B cell (primary cell): ENCODE measurements at regions not wholly inside any gene's neighbourhood (a gene's known extent, or its start where the extent isn't known, plus 50 kb on each side); places are given as distances from the start of the nearest gene placed in this dataset.

Experiments used
- CTCF ChIP-seq: fragments of 200-600 bp; IDR thresholded peaks from one replicate; pipeline ENCODE4 v1.8.0; 2022; ENCODE audit warnings: antibody characterized with exemption, mild to moderate bottlenecking
- EZH2 ChIP-seq: IDR thresholded peaks from 2 replicates; pipeline ENCODE4 v1.6.1; 2012; ENCODE audit warnings: borderline replicate concordance, low read depth, mild to moderate bottlenecking, moderate library complexity, low read length; ENCODE audit not compliant: insufficient read depth, poor library complexity, severe bottlenecking

- TF ChIP-seq CTCF (no peak), EZH2 (no peak)
Measured at GRCh38 chr5:172585114-172585513, 55.9 kb upstream of the NEURL1B start.
